HEK293 (cell line): ENCODE measurements at regions not wholly inside any gene's neighbourhood (a gene's known extent, or its start where the extent isn't known, plus 50 kb on each side); places are given as distances from the start of the nearest gene placed in this dataset.

Experiments used
- ZNF274 ChIP-seq, 2 experiments: fragments of 200-500 bp in 1 of 2; fragments of 450-650 bp in 1 of 2; sonication (Bioruptor generic) in 1 of 2; formaldehyde crosslinking in 1 of 2; IDR thresholded peaks; 2 replicates each; pipeline versions ENCODE4 v1.5.1 to v1.6.1; 2014 to 2016; ENCODE audit warnings: borderline replicate concordance in 1 of 2, inconsistent platforms in 1 of 2, low read length in 1 of 2, missing biosample characterization in 1 of 2, missing genetic modification characterization in 1 of 2
- ZNF777 ChIP-seq: fragments of 450-650 bp; formaldehyde crosslinking; IDR thresholded peaks from 2 replicates; pipeline ENCODE4 v1.5.1; 2017; ENCODE audit warnings: missing biosample characterization, missing genetic modification characterization, borderline replicate concordance
- TF ChIP-seq, protein P1 (sequence below): fragments of 450-650 bp; formaldehyde crosslinking; IDR thresholded peaks from 2 replicates; pipeline ENCODE4 v1.5.1; 2016; ENCODE audit warnings: missing biosample characterization, missing genetic modification characterization, low read depth
- TF ChIP-seq, protein P2 (sequence below): fragments of 450-650 bp; formaldehyde crosslinking; IDR thresholded peaks from 2 replicates; pipeline ENCODE4 v1.5.1; 2016; ENCODE audit warnings: missing biosample characterization, missing genetic modification characterization
- TF ChIP-seq, protein P3 (sequence below): fragments of 450-650 bp; formaldehyde crosslinking; IDR thresholded peaks from 2 replicates; pipeline ENCODE4 v1.5.1; 2016; ENCODE audit warnings: missing biosample characterization, missing genetic modification characterization

DNA sequence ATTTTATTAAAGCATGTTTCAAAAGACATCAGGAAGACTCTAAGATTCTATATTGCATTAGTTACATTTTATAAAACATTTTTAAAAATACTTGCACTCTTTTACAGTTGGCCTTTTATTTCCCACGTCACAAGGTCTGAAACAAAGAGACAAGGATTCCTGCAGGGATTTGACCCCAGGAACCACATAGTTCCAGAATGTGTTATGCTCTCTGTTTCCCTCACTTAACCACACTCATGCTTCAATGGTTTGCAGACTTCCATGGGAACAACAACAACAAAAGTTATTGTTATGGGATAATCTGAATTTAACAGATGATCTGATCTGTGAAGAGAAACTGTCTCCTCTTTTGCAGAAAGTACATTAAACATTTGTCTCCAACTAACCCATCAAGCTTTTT lies 104.3 kb upstream of the PPFIA2 start:
- TF ChIP-seq, protein P1, sequence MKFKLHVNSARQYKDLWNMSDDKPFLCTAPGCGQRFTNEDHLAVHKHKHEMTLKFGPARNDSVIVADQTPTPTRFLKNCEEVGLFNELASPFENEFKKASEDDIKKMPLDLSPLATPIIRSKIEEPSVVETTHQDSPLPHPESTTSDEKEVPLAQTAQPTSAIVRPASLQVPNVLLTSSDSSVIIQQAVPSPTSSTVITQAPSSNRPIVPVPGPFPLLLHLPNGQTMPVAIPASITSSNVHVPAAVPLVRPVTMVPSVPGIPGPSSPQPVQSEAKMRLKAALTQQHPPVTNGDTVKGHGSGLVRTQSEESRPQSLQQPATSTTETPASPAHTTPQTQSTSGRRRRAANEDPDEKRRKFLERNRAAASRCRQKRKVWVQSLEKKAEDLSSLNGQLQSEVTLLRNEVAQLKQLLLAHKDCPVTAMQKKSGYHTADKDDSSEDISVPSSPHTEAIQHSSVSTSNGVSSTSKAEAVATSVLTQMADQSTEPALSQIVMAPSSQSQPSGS (tag by site-specific recombination), result no peak
- TF ChIP-seq ZNF777 (tag by site-specific recombination), result no peak
- no peak for TF ChIP-seq ZNF274 (IDR thresholded peaks at IDR 0.05; ENCODE audit: low read length)
- no peak for TF ChIP-seq ZNF274 (tag by site-specific recombination; IDR thresholded peaks at IDR 0.05; ENCODE audit: borderline replicate concordance)
- TF ChIP-seq, protein P2, sequence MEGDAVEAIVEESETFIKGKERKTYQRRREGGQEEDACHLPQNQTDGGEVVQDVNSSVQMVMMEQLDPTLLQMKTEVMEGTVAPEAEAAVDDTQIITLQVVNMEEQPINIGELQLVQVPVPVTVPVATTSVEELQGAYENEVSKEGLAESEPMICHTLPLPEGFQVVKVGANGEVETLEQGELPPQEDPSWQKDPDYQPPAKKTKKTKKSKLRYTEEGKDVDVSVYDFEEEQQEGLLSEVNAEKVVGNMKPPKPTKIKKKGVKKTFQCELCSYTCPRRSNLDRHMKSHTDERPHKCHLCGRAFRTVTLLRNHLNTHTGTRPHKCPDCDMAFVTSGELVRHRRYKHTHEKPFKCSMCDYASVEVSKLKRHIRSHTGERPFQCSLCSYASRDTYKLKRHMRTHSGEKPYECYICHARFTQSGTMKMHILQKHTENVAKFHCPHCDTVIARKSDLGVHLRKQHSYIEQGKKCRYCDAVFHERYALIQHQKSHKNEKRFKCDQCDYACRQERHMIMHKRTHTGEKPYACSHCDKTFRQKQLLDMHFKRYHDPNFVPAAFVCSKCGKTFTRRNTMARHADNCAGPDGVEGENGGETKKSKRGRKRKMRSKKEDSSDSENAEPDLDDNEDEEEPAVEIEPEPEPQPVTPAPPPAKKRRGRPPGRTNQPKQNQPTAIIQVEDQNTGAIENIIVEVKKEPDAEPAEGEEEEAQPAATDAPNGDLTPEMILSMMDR, result no peak
- TF ChIP-seq, protein P3, sequence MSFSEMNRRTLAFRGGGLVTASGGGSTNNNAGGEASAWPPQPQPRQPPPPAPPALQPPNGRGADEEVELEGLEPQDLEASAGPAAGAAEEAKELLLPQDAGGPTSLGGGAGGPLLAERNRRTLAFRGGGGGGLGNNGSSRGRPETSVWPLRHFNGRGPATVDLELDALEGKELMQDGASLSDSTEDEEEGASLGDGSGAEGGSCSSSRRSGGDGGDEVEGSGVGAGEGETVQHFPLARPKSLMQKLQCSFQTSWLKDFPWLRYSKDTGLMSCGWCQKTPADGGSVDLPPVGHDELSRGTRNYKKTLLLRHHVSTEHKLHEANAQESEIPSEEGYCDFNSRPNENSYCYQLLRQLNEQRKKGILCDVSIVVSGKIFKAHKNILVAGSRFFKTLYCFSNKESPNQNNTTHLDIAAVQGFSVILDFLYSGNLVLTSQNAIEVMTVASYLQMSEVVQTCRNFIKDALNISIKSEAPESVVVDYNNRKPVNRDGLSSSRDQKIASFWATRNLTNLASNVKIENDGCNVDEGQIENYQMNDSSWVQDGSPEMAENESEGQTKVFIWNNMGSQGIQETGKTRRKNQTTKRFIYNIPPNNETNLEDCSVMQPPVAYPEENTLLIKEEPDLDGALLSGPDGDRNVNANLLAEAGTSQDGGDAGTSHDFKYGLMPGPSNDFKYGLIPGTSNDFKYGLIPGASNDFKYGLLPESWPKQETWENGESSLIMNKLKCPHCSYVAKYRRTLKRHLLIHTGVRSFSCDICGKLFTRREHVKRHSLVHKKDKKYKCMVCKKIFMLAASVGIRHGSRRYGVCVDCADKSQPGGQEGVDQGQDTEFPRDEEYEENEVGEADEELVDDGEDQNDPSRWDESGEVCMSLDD (tag by site-specific recombination), result no peak
